ENCODE measurements at regions not wholly inside any gene's neighbourhood (a gene's known extent, or its start where the extent isn't known, plus 50 kb on each side); places are given as distances from the start of the nearest gene placed in this dataset.
"Not testable (repeated sequence)": the region's sequence is repeated elsewhere in the genome, so short reads cannot be mapped to it uniquely, and the experiment has no call there.

DNA sequence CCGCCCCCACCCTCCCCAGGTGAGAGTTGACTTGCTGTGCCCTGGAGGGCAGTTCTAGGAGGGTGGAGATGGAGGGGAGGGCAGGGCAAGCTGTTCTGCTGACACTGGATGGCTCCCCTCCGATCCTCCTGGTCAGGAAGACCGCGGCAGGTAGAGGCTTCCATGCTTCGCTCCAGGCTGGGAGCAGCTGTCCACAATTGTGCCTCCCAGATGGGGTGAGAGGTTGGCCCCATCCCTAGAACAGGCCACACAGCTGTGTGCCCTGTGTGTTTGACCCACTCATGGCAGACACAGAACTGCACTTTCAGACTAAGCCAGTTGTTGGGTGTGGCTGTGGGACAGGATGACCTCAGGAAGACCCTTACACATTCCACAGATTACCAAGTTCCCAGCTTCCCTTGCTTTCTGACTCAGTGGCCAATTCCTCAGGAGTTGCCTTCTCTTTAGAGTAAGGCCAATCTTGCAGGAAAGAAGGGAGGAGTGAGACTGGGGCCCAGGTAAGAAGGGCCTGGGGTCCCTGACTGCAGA is 72.1 kb upstream of the HSPA9 start:
- DNase-seq, result no peak

DNA sequence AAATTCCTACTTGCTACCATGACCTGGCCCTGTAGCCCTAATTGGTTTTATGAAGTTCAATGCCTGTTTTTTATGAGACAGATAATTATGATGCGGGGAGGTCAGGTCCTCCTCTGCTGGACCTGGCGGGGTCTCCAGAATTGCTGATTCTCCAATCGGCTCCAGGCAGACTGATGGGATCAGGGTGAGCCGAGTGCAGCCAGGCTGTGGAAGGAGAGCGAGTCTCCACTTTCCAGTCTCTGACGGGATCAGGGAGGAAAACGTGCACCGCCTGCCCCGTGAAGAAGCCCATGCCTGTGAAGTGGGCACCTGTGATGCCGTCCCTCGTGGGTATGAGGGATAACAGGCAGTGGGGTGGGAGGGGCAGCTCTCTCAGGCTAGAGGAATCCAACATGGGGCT is 71.5 kb upstream of the HSPA9 start:
- no peak for DNase-seq

GRCh38 chr5:138645778-138646575 is 70.8 kb upstream of the HSPA9 start:
- peak in 1 of 2 experiments; percentile 46 for DNase-seq

DNA sequence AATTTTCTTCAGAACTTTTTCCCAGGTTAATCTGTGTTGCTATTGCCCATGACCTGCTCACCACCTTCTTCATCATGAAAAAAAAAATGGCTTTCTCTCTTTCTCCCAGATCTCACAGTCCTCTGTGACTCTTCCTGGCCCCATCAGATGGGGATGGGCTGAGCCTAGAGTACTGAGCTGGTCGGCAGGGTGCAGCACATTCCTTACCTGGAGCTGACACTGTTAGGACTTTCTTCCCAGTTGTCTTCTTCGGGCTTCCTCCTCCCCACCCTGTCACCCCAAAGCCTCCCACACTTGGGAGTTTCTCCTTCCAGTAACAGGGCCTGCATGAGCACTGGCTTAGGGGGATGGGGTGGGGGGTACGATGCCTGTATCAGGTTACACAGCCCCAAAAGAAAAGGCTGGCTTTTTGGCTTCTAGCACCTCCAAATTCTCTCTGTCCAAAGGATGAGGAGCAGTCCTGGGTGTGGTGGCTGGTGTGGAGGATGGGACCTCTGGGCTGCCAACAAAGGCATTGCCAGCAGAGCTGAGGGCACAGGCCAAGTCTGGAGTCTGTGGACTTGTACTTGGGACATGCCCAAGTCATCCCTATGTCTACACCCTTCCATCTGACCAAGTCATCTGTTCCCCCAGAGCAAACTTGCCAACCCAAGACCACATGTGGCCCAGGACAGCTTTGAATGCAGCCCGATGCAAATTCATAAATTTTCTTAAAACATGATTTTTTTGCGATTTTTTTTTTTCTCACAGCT is 68.0 kb upstream of the HSPA9 start:
- DNase-seq, result no peak

DNA sequence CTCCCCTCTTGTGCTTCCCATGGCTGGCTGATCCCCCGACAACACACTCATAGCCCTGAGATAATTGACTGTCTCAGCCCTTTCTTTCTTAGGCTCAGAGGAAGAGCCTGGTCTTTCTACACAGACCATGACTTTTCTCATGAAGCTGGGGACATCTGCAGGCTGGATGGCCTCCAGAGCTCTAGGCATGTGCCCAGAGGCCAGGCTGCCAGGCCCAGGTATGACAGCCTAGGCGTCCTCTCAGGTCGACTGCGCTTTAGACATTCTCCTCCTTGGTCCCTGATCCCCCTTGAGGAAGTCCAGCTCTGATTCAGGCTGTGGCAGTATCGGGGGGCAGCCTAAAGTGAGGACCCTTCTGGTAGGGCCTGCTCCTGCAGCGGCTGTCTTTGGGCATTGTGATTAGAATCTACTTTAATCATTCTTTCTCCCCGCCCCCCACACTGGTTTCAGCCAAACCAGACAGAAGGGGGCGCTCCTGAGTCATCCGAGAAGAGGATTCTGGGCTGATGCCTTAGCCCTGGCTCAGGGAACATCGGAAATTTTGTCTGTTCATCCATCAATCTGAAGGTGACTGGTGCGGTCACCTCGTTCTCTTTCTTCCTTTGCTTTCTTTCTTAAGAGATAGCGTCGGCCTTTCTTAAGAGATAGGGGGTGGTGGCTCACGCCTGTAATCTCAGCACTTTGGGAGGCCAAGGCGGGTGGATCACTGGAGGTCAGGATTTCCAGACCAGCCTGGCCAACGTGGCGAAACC is 66.5 kb upstream of the HSPA9 start:
- peak; percentile 56 to 76 for DNase-seq

DNA sequence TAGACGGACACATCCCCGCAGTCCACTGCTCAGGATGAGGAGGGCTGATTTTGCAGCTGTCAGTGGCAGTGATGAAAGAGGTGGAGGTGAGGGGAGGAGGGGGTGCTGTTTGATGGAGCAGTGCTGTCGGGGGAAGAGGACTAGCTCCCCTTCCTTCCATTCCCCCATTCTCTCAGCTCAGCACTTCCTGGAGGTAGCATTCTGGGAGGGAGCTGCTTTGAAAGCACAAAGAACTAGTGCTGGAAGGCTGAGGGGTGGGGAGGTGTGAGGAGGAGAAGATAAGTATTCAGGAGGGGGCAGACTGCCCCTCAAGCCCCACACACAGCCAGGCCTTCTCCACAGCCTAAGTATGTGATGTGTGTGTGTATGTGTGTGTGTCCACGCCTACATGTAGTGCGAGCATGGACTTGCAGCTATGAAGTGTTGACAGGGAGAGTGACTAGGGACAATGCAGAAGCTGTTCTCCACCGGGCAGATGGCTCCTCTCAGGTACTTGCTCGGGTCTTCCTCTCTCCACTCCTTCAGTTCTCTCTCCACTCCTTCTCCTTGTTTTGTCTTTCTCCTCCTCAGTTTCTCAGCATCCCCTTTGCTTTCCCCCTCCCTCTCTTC is 65.5 kb upstream of the HSPA9 start:
- peak in 1 of 2 experiments; percentile 4 for DNase-seq

DNA sequence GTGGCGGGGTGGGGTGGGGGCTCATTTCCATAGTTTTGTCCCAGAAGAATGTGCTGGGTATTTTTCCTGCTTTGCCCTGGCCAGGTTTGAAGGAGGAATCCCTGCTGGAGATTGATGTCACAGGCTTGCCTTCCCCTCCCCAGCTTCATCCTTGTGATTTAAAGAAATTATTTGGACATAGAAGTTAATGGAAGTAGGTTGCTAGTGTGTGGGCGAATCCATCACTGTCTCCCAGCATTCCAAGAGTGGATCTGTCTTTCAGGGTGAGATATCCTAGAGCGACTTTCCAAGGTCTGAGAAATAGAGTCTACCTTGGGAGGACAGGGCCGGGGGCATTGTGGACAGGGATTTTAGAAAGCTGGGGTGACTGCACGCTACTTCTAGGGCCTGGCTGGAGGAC is 64.9 kb upstream of the HSPA9 start:
- no peak for DNase-seq

DNA sequence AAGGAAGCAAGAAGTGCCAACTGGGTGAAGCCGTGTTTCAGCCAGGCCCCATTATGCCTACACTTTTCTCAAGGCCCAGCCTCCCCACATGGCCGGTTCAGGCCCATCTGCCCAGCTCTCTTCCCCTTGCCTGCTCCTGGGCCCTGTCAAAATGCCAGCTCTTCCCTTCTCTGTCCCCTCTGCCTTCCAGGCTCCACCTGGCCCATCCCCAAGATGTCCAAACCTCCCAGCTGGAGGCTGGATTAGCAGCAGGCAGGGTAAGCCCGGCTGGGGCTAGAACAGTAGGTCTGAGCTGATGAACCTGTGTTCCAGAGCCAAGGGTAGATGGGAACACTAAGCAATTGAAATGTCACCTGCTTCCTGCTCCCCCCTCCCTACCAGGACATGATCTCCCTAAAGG is 64.1 kb upstream of the HSPA9 start:
- peak; percentile 76 to 85 for DNase-seq

- no peak for DNase-seq
Measured at GRCh38 chr5:138637256-138637655, 62.1 kb upstream of the HSPA9 start.

GRCh38 chr5:138636398-138636944 is 61.3 kb upstream of the HSPA9 start:
- DNase-seq, result peak in 1 of 2 experiments; percentile 18

- DNase-seq, result no peak
Measured at GRCh38 chr5:138635708-138636107, 60.5 kb upstream of the HSPA9 start.

- DNase-seq, result no peak
Measured at GRCh38 chr5:138635265-138635664, 60.1 kb upstream of the HSPA9 start.

DNA sequence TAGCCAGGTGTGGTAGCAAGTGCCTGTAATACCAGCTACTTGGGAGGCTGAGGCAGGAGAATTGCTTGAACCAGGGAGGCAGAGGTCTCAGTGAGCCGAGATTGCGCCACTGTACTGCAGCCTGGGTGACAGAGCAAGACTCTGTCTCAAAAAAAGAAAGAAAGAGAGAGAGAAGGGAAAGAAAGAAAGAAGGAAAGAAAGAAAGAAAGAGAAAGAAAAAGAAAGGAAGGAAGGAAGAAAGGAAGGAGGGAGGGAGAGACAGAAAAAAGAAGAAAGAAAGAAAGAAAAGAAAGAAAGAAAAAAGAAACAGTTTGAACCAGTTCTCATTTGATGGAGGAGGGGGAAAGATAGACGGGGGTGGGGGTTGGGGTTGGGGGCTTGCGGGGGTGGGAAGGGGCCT is 59.6 kb upstream of the HSPA9 start:
- not testable (repeated sequence) for DNase-seq

GRCh38 chr5:138632900-138633489 is 57.8 kb upstream of the HSPA9 start:
- DNase-seq, result peak in 1 of 2 experiments; percentile 23

- peak in 1 of 2 experiments; percentile 20 for DNase-seq
Measured at GRCh38 chr5:138631096-138631928, 56.1 kb upstream of the HSPA9 start.

DNA sequence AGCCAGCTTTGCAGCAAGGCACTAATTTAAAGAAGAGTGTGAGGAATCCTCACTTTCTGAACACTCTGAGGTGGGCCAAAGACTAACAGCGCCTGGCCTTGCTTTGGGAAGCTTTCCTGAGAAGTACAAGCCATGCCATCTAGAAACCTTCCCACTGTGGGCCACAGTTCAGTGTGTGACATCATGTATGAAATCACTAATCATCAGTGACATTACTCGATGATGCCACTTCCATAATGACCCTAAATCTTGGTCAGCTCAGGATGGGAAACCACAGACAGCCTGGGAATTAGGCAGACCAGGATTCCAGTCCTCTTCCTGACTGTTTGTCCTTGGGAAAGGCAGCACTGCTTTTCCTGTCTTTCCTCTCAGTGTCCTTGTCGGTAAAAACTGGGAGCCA is 54.2 kb upstream of the HSPA9 start:
- DNase-seq, result no peak

GRCh38 chr5:138626333-138626944 is 51.2 kb upstream of the HSPA9 start:
- DNase-seq, result no peak

DNA sequence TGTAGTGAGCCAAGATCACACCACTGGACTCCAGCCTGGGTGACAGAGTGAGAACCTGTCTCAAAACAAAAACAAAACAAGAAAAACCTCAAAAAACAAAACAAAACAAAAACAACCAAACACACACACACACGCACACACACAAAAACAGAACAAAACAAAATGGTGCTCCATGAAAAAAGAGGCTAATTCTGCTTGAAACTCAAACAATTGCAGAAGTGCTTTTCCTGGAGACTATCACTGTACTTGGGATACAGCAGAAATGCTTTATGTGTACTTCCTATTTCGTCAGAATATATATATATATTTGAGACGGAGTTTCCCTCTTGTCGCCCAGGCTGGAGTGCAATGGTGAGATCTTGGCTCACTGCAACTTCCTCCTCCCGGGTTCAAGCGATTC is 49.9 kb upstream of the HSPA9 start:
- no peak for DNase-seq
